Nephron progenitor cell (in vitro differentiated cells): ENCODE measurements at regions not wholly inside any gene's neighbourhood (a gene's known extent, or its start where the extent isn't known, plus 50 kb on each side); places are given as distances from the start of the nearest gene placed in this dataset.

ENCODE experiments used
- DNase-seq: peaks from one replicate; pipeline ENCODE4 v3.0.0; 2021
- H3K27ac Mint-ChIP-seq: 2 replicates; pipeline ENCODE4 v1.8.0; 2021; ENCODE audit warnings: mild to moderate bottlenecking, moderate library complexity, mixed read lengths
- H3K27me3 Mint-ChIP-seq: 2 replicates; pipeline ENCODE4 v1.8.0; 2021; ENCODE audit warnings: mild to moderate bottlenecking, low read depth, mixed read lengths; ENCODE audit not compliant: poor library complexity
- H3K36me3 Mint-ChIP-seq: 2 replicates; pipeline ENCODE4 v1.8.0; 2021; ENCODE audit warnings: low read depth, mixed read lengths
- H3K4me1 Mint-ChIP-seq: 2 replicates; pipeline ENCODE4 v1.8.0; 2021; ENCODE audit warnings: mixed read lengths
- H3K4me3 Mint-ChIP-seq: 2 replicates; pipeline ENCODE4 v1.8.0; 2021; ENCODE audit warnings: mild to moderate bottlenecking, moderate library complexity, mixed read lengths
- H3K9me3 Mint-ChIP-seq: 2 replicates; pipeline ENCODE4 v1.8.0; 2021; ENCODE audit warnings: mild to moderate bottlenecking, moderate library complexity, mixed read lengths
- TF ChIP-seq, protein P1 (sequence below): fragments of 200-600 bp; sonication (generic); IDR thresholded peaks from 2 replicates; pipeline ENCODE4 v1.5.0; 2021; ENCODE audit warnings: antibody characterized with exemption

DNA sequence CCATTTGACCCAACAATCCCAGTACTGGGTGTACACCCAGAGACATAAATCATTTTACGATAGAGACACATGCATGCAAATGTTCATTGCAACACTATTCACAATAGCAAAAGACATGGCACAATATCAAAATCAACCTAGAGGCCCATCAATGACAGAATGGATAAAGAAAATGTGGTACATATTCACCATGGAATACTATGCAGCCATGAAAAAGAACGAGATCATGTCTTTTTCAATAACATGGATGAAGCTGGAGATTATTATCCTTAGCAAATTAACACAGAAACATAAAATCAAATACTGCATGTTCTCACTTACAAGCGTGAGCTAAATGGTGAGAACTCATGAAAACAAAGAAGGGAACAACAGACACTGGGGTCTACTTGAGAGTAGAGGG is 249.1 kb downstream of the RASSF9 start:
- Mint-ChIP-seq H3K27me3 (no peaks in the 10 kb centered on the region), H3K9me3 (peaks cover 18% of the 10 kb centered on the region), H3K36me3 (no peaks in the 10 kb centered on the region), H3K4me1 (no peaks in the 10 kb centered on the region), H3K27ac (no peak overlapping the region), H3K4me3 (no peak overlapping the region)
- TF ChIP-seq, protein P1, sequence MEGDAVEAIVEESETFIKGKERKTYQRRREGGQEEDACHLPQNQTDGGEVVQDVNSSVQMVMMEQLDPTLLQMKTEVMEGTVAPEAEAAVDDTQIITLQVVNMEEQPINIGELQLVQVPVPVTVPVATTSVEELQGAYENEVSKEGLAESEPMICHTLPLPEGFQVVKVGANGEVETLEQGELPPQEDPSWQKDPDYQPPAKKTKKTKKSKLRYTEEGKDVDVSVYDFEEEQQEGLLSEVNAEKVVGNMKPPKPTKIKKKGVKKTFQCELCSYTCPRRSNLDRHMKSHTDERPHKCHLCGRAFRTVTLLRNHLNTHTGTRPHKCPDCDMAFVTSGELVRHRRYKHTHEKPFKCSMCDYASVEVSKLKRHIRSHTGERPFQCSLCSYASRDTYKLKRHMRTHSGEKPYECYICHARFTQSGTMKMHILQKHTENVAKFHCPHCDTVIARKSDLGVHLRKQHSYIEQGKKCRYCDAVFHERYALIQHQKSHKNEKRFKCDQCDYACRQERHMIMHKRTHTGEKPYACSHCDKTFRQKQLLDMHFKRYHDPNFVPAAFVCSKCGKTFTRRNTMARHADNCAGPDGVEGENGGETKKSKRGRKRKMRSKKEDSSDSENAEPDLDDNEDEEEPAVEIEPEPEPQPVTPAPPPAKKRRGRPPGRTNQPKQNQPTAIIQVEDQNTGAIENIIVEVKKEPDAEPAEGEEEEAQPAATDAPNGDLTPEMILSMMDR, result no peak
- DNase-seq, result no peak

DNA sequence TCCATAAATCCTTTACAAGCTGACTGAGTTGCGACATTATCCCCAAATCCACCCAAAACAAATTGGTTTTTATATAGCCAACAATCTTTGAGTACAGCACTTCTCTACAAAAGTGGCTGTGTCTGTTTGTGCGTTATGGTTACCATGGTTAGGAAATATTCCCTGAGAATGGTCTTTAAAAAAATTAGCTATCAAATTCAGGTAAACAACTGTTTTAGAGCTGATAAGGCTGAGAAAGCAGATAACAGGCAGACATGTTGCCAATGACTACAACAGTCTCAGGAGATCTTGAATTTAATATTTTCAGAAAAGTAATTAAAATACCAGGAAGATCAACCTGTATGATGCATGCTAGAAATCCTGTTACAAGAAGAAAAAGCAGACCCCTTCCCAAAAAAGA is 248.0 kb downstream of the RASSF9 start:
- H3K27ac Mint-ChIP-seq, result no peak overlapping the region
- no peak for DNase-seq
- no peaks in the 10 kb centered on the region for H3K4me1 Mint-ChIP-seq
- H3K4me3 Mint-ChIP-seq, result no peak overlapping the region
- H3K27me3 Mint-ChIP-seq, result no peaks in the 10 kb centered on the region
- TF ChIP-seq, protein P1, result no peak
- no peaks in the 10 kb centered on the region for H3K36me3 Mint-ChIP-seq
- H3K9me3 Mint-ChIP-seq, result peaks cover 18% of the 10 kb centered on the region

DNA sequence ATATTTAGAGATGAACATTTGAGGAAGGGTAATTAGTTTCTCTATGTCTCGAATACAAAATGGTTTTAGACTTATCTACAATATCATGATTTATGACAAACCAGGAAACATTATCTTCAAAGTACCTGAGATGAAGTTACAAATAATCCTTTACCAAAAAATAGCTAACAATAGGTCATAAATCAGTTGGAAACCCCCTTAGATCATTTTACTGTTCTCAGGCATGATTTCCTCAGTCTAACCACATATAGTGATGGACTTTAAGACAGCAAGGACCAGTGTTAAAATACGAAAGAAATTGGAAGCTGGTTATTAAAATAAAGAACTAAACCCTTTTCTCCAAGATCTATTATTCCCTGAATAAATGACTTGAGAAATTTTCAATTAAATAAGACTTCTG is 235.4 kb downstream of the RASSF9 start:
- H3K36me3 Mint-ChIP-seq, result peaks cover 4% of the 10 kb centered on the region
- H3K27ac Mint-ChIP-seq, result no peak overlapping the region
- DNase-seq, result no peak
- TF ChIP-seq, protein P1, result no peak
- peaks cover 15% of the 10 kb centered on the region for H3K9me3 Mint-ChIP-seq
- peaks cover 4% of the 10 kb centered on the region for H3K27me3 Mint-ChIP-seq
- H3K4me3 Mint-ChIP-seq, result no peak overlapping the region
- peaks cover 5% of the 10 kb centered on the region for H3K4me1 Mint-ChIP-seq

DNA sequence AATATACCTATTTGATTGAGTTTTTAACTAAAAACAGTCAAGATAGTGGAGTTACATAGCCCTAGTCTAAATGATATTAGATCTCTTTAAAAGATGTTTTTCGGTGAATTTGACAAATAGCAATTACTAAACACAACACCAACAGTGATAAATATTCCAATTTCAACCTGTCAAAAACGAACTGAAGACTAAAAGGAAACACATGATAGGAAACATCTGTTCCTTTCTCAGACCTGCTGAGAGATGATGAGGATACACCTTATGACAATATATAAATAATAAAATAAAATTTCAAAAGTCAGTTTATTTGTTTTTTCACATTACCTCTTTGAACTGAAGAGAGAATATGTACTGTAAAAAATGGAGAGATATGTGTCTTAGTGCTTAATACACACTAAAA is 232.7 kb downstream of the RASSF9 start:
- H3K27ac Mint-ChIP-seq, result no peak overlapping the region
- TF ChIP-seq, protein P1, result no peak
- no peak for DNase-seq
- no peaks in the 10 kb centered on the region for H3K36me3 Mint-ChIP-seq
- H3K27me3 Mint-ChIP-seq, result no peaks in the 10 kb centered on the region
- H3K9me3 Mint-ChIP-seq, result peaks cover under 1% of the 10 kb centered on the region
- no peak overlapping the region for H3K4me3 Mint-ChIP-seq
- H3K4me1 Mint-ChIP-seq, result peaks cover 5% of the 10 kb centered on the region

DNA sequence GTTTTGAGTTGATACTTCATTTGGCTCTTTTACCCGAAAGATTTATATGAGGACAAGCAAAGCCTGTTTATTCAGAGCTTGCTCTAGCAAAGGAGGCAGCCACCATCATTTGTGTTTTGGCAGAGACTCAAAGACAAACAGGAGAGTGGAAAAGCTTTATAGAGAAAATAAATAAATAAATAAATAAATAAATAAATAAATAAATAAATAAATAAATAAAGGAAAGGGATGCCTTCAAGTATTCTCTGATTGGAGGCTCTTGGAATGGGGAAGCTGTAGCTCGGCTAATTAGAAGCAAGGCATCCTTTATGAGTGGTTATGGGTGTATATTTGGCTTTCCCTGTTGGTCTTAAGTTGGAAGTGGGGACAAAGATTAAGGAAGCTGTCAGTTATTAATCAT is 229.8 kb downstream of the RASSF9 start:
- H3K27ac Mint-ChIP-seq, result no peak overlapping the region

DNA sequence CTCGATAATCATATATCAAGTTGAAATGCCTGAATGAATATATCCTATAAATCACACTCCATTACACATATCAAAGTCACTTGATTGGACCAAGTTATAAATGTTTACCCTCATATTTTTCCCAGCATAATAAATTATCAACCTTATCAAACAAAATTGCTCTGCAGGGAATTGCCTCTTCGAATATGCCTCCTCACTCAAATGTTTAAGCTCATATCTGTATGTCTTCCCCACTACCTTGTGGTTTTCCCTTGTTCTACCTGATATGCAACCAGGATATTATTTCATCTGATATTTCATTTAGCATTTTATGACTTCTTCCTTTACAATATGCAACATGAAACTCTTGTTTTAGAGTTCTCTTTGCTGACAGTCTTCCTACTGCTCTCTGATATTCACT is 226.4 kb downstream of the RASSF9 start:
- no peak overlapping the region for H3K4me3 Mint-ChIP-seq
- TF ChIP-seq, protein P1, result no peak
- no peaks in the 10 kb centered on the region for H3K36me3 Mint-ChIP-seq
- no peak for DNase-seq
- peaks cover 5% of the 10 kb centered on the region for H3K9me3 Mint-ChIP-seq
- no peak overlapping the region for H3K27ac Mint-ChIP-seq
- H3K4me1 Mint-ChIP-seq, result no peaks in the 10 kb centered on the region
- no peaks in the 10 kb centered on the region for H3K27me3 Mint-ChIP-seq

More for the DNA sequence above, 229.8 kb downstream of the RASSF9 start:
- H3K36me3 Mint-ChIP-seq, result no peaks in the 10 kb centered on the region
- no peaks in the 10 kb centered on the region for H3K9me3 Mint-ChIP-seq
- no peak for DNase-seq
- H3K4me1 Mint-ChIP-seq, result peaks cover 5% of the 10 kb centered on the region
- H3K4me3 Mint-ChIP-seq, result no peak overlapping the region
- TF ChIP-seq, protein P1, result no peak
- no peaks in the 10 kb centered on the region for H3K27me3 Mint-ChIP-seq
